ENCODE measurements at regions not wholly inside any gene's neighbourhood (a gene's known extent, or its start where the extent isn't known, plus 50 kb on each side); places are given as distances from the start of the nearest gene placed in this dataset.
"Not testable (repeated sequence)": the region's sequence is repeated elsewhere in the genome, so short reads cannot be mapped to it uniquely, and the experiment has no call there.

- TF ChIP-seq BHLHE40 (IDR thresholded peaks at IDR 0.05; ENCODE audit: low read depth, low read length): no peak
Observed at GRCh38 chrX:1059576-1060561, 152.6 kb downstream of the CRLF2 start (continued).

GRCh38 chrX:1053600-1053999 is 158.8 kb downstream of the CRLF2 start:
- H4K5ac ChIP-seq (ENCODE audit: low read depth, low read length); H2AFZ ChIP-seq (replicated peaks; ENCODE audit: low read length, poor library complexity); BruUV-seq (replicated peaks); H3K4me1 ChIP-seq (ENCODE audit: control insufficient read depth, insufficient read depth, low read length); H2BK5ac ChIP-seq (ENCODE audit: low read depth, low read length, poor library complexity, severe bottlenecking); H3K14ac ChIP-seq (replicated peaks; ENCODE audit: low read depth, low read length); H3K4ac ChIP-seq (ENCODE audit: low read depth, low read length); H2AK5ac ChIP-seq (ENCODE audit: low read depth, low read length); H3K79me1 ChIP-seq (ENCODE audit: low read depth in 1 of 2, low read length in 2 of 2); CTCF ChIA-PET; H3K23ac ChIP-seq (ENCODE audit: low read depth, low read length); H3K9me1 ChIP-seq (ENCODE audit: insufficient read depth, low read length); dilution Hi-C loops (cut with HindIII; ENCODE audit: low sequenced_read_pairs, unreplicated experiment); in situ Hi-C loops (cut with MboI; ENCODE audit: low sequenced_read_pairs); H4K8ac ChIP-seq (ENCODE audit: low read depth in 2 of 2, low read length in 2 of 2); H3K18ac ChIP-seq (ENCODE audit: low read depth, low read length); H3K9ac ChIP-seq (ENCODE audit: low read depth, low read length); H3K4me2 ChIP-seq (ENCODE audit: low read depth, low read length); DNase-seq; H4K20me1 ChIP-seq (ENCODE audit: insufficient read depth, low read length); intact Hi-C loops (cut with micrococcal nuclease); H3K4me3 ChIP-seq (ENCODE audit: insufficient read depth, low read depth, low read length); POLR2A ChIA-PET (ENCODE audit: unreplicated experiment); ATAC-seq (ENCODE audit: low read depth); H2AK9ac ChIP-seq (replicated peaks; ENCODE audit: low read depth, low read length, poor library complexity); H2BK120ac ChIP-seq (ENCODE audit: low read depth, low read length); H4K91ac ChIP-seq (ENCODE audit: insufficient read depth, low read depth, low read length); H3K27ac ChIP-seq (ENCODE audit: insufficient read depth, low read length); H2BK15ac ChIP-seq (ENCODE audit: low read depth, low read length); H3K27me3 ChIP-seq (ENCODE audit: control insufficient read depth, insufficient read depth, low read length); H3K56ac ChIP-seq (ENCODE audit: extremely low read depth, insufficient read depth, low read length); H2BK20ac ChIP-seq (ENCODE audit: low read depth, low read length); H3K36me3 ChIP-seq (ENCODE audit: control insufficient read depth, insufficient read depth, low read length): not testable (repeated sequence)
- peaks cover 22% of the 10 kb centered on the region for H3K9me3 ChIP-seq (ENCODE audit: control insufficient read depth, insufficient read depth, low read length)
- 88% methylated on average over 1 of the region's 2 CpGs; no CpG with 5 or more reads in 1 of the 2 experiments for WGBS, 2 experiments (ENCODE audit: extremely low coverage in 2 of 2, insufficient read length in 1 of 2)
